ENCODE measurements at regions not wholly inside any gene's neighbourhood (a gene's known extent, or its start where the extent isn't known, plus 50 kb on each side); places are given as distances from the start of the nearest gene placed in this dataset.

GRCh38 chr2:42117182-42117579 is 52.0 kb upstream of the EML4 start:
- no peak overlapping the region for H3K14ac ChIP-seq (ENCODE audit: low read length)
- H2BK5ac ChIP-seq (ENCODE audit: low read length): no peak overlapping the region
- H3K4me2 ChIP-seq (ENCODE audit: insufficient read depth, low read length, poor library complexity, severe bottlenecking): no peak overlapping the region
- peak overlapping the region; percentile 9 for H2AFZ ChIP-seq (ENCODE audit: low read length)
- no peaks in the 10 kb centered on the region for H3K9me3 ChIP-seq (replicated peaks in 1 of 2; ENCODE audit: control insufficient read depth in 2 of 2, insufficient read depth in 1 of 2, low read depth in 1 of 2, low read length in 2 of 2)
- H2BK12ac ChIP-seq (ENCODE audit: low read length): no peak overlapping the region
- no peak overlapping the region for H2BK120ac ChIP-seq (ENCODE audit: low read depth, low read length)
- H3K9ac ChIP-seq (ENCODE audit: low read depth, low read length, poor library complexity): no peak overlapping the region
- no CpG with 5 or more reads among the region's 3 CpGs for WGBS, 2 donors (ENCODE audit: extremely low coverage in 2 of 2, insufficient read length in 2 of 2, insufficient replicate concordance in 1 of 2)
- H2AK5ac ChIP-seq (ENCODE audit: low read depth, low read length): no peak overlapping the region
- H3K27me3 ChIP-seq (ENCODE audit: control insufficient read depth in 3 of 3, insufficient read depth in 3 of 3, low read depth in 1 of 3, low read length in 3 of 3): no peaks in the 10 kb centered on the region
- no peak overlapping the region for H3K18ac ChIP-seq (ENCODE audit: low read length)
- peaks cover 4 to 16% of the 10 kb centered on the region in 2 donors for H3K4me1 ChIP-seq (ENCODE audit: control insufficient read depth in 2 of 2, insufficient read depth in 1 of 2, low read depth in 1 of 2, low read length in 2 of 2)
- no peaks in the 10 kb centered on the region for H3K79me1 ChIP-seq (ENCODE audit: low read depth, low read length)
- no peak overlapping the region for H4K91ac ChIP-seq (ENCODE audit: low read depth, low read length, poor library complexity)
- no peak overlapping the region for H2BK15ac ChIP-seq (ENCODE audit: low read length)
- H3K27ac ChIP-seq (replicated peaks; ENCODE audit: low read length): no peak overlapping the region
- no peak overlapping the region for H3K4me3 ChIP-seq (ENCODE audit: low read length in 2 of 2)
- H3K36me3 ChIP-seq (replicated peaks in 1 of 2; ENCODE audit: control insufficient read depth in 2 of 2, insufficient read depth in 2 of 2, low read length in 2 of 2): no peaks in the 10 kb centered on the region
- H4K8ac ChIP-seq (ENCODE audit: low read depth, low read length): no peak overlapping the region
- H3K23ac ChIP-seq (ENCODE audit: low read depth, low read length, poor library complexity): no peak overlapping the region
- no peak overlapping the region for H3K4ac ChIP-seq (ENCODE audit: low read length)
- no peak for DNase-seq (ENCODE audit: low spot score)

DNA sequence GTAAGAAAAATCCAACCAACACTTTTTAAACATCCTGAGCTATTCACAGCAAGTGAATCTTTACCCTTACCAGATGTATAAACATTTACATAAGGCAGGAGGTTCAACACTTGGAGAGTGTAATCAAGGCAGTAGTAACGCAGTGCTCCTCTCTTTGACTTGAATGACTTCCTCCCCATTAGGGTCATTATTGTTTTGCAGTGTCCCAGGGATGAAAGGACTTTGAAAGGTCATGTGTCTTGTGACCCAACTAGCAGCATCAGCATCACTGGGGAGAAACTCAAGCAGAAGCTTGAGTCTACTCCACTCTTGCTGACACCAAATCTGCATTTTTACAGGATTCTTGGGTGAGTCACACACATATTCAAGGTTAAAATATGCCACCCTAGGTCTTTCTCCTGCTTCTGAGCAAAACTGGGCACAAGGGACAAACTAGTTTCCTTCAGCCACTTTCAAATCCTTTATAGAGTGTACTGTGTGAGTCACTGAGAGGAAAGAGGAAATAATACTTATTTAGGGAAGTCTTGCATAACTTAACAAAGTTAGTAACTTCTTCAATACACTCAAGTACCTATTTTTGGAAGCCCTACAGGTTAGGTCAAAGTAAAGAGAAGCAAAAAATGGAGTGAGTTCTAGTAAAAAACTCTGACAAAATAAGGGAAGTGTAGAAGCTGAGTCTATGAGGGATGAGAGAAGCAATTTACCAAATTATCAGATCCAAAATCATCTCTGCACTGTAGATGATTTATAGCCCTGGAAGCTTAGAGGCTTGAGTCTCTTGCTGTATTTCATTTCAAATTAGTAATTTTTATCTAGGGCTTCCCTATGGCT is 51.0 kb upstream of the EML4 start:
- no peak overlapping the region for H3K4me2 ChIP-seq (ENCODE audit: insufficient read depth, low read length, poor library complexity, severe bottlenecking)
- H3K4ac ChIP-seq (ENCODE audit: low read length): no peak overlapping the region
- H2AFZ ChIP-seq (ENCODE audit: low read length): peak overlapping the region; percentile 2
- no peak overlapping the region for H2BK5ac ChIP-seq (ENCODE audit: low read length)
- H3K4me1 ChIP-seq (ENCODE audit: control insufficient read depth in 2 of 2, insufficient read depth in 1 of 2, low read depth in 1 of 2, low read length in 2 of 2): peaks cover 4 to 16% of the 10 kb centered on the region in 2 donors
- no peak overlapping the region for H2BK120ac ChIP-seq (ENCODE audit: low read depth, low read length)
- no peaks in the 10 kb centered on the region for H3K36me3 ChIP-seq (replicated peaks in 1 of 2; ENCODE audit: control insufficient read depth in 2 of 2, insufficient read depth in 2 of 2, low read length in 2 of 2)
- no peak overlapping the region for H2BK15ac ChIP-seq (ENCODE audit: low read length)
- no peak for DNase-seq (ENCODE audit: low spot score)
- H3K18ac ChIP-seq (ENCODE audit: low read length): no peak overlapping the region
- no peak overlapping the region for H2AK5ac ChIP-seq (ENCODE audit: low read depth, low read length)
- no peak overlapping the region for H3K4me3 ChIP-seq (ENCODE audit: low read length in 2 of 2)
- H2BK12ac ChIP-seq (ENCODE audit: low read length): no peak overlapping the region
- no peak overlapping the region for H3K27ac ChIP-seq (replicated peaks; ENCODE audit: low read length)
- no peak overlapping the region for H3K9ac ChIP-seq (ENCODE audit: low read depth, low read length, poor library complexity)
- H3K27me3 ChIP-seq (ENCODE audit: control insufficient read depth in 3 of 3, insufficient read depth in 3 of 3, low read depth in 1 of 3, low read length in 3 of 3): no peaks in the 10 kb centered on the region
- H3K79me1 ChIP-seq (ENCODE audit: low read depth, low read length): no peaks in the 10 kb centered on the region
- H4K8ac ChIP-seq (ENCODE audit: low read depth, low read length): no peak overlapping the region
- H3K23ac ChIP-seq (ENCODE audit: low read depth, low read length, poor library complexity): no peak overlapping the region
- no CpG with 5 or more reads among the region's 1 CpG for WGBS, 2 donors (ENCODE audit: extremely low coverage in 2 of 2, insufficient read length in 2 of 2, insufficient replicate concordance in 1 of 2)
- H3K9me3 ChIP-seq (replicated peaks in 1 of 2; ENCODE audit: control insufficient read depth in 2 of 2, insufficient read depth in 1 of 2, low read depth in 1 of 2, low read length in 2 of 2): no peaks in the 10 kb centered on the region
- H4K91ac ChIP-seq (ENCODE audit: low read depth, low read length, poor library complexity): no peak overlapping the region
- H3K14ac ChIP-seq (ENCODE audit: low read length): no peak overlapping the region

- Histone ChIP-seq H3K9ac (ENCODE audit: low read depth, low read length, poor library complexity) (no peak overlapping the region), H3K9me3 (replicated peaks in 1 of 2; ENCODE audit: control insufficient read depth in 2 of 2, insufficient read depth in 1 of 2, low read depth in 1 of 2, low read length in 2 of 2) (no peaks in the 10 kb centered on the region), H3K4me3 (ENCODE audit: low read length in 2 of 2) (no peak overlapping the region), H2BK12ac (ENCODE audit: low read length) (no peak overlapping the region), H3K23ac (ENCODE audit: low read depth, low read length, poor library complexity) (no peak overlapping the region), H2BK120ac (ENCODE audit: low read depth, low read length) (no peak overlapping the region), H3K79me1 (ENCODE audit: low read depth, low read length) (no peaks in the 10 kb centered on the region), H3K14ac (ENCODE audit: low read length) (no peak overlapping the region), H3K27ac (replicated peaks; ENCODE audit: low read length) (no peak overlapping the region), H4K8ac (ENCODE audit: low read depth, low read length) (no peak overlapping the region), H3K18ac (ENCODE audit: low read length) (no peak overlapping the region), H3K27me3 (ENCODE audit: control insufficient read depth in 3 of 3, insufficient read depth in 3 of 3, low read depth in 1 of 3, low read length in 3 of 3) (no peaks in the 10 kb centered on the region), H2AK5ac (ENCODE audit: low read depth, low read length) (no peak overlapping the region), H2BK15ac (ENCODE audit: low read length) (no peak overlapping the region), H3K4me1 (ENCODE audit: control insufficient read depth in 2 of 2, insufficient read depth in 1 of 2, low read depth in 1 of 2, low read length in 2 of 2) (peaks cover 4 to 16% of the 10 kb centered on the region in 2 donors), H2AFZ (ENCODE audit: low read length) (no peak overlapping the region), H4K91ac (ENCODE audit: low read depth, low read length, poor library complexity) (no peak overlapping the region), H3K4ac (ENCODE audit: low read length) (no peak overlapping the region), H2BK5ac (ENCODE audit: low read length) (no peak overlapping the region), H3K36me3 (replicated peaks in 1 of 2; ENCODE audit: control insufficient read depth in 2 of 2, insufficient read depth in 2 of 2, low read length in 2 of 2) (no peaks in the 10 kb centered on the region), H3K4me2 (ENCODE audit: insufficient read depth, low read length, poor library complexity, severe bottlenecking) (no peak overlapping the region)
- no CpG with 5 or more reads among the region's 6 CpGs for WGBS, 2 donors (ENCODE audit: extremely low coverage in 2 of 2, insufficient read length in 2 of 2, insufficient replicate concordance in 1 of 2)
- DNase-seq (ENCODE audit: low spot score): no peak
These were observed 50.2 kb upstream of the EML4 start for GRCh38 chr2:42118754-42119569.
